Skeletal muscle satellite cell (primary cell): ENCODE measurements at regions not wholly inside any gene's neighbourhood (a gene's known extent, or its start where the extent isn't known, plus 50 kb on each side); places are given as distances from the start of the nearest gene placed in this dataset.

Experiments used
- H3K27me3 ChIP-seq: 2 replicates; pipeline ENCODE4 v1.7.0; 2013; ENCODE audit warnings: low read length; ENCODE audit not compliant: control insufficient read depth, insufficient read depth
- H3K36me3 ChIP-seq: 2 replicates; pipeline ENCODE4 v1.7.0; 2013; ENCODE audit warnings: mild to moderate bottlenecking, control low read depth, low read length; ENCODE audit not compliant: insufficient read depth
- H3K4me1 ChIP-seq: 2 replicates; pipeline ENCODE4 v1.7.0; 2013; ENCODE audit warnings: low read length; ENCODE audit not compliant: control insufficient read depth, insufficient read depth
- H3K4me2 ChIP-seq: 2 replicates; pipeline ENCODE4 v1.7.0; 2013; ENCODE audit warnings: mild to moderate bottlenecking, low read length
- H3K4me3 ChIP-seq: 2 replicates; pipeline ENCODE4 v1.7.0; 2013; ENCODE audit warnings: low read length
- H3K9ac ChIP-seq: 2 replicates; pipeline ENCODE4 v1.7.0; 2013; ENCODE audit warnings: mild to moderate bottlenecking, low read depth, low read length, moderate library complexity
- H3K9me3 ChIP-seq: replicated peaks from 2 replicates; pipeline ENCODE4 v1.7.0; 2013; ENCODE audit warnings: mild to moderate bottlenecking, control low read depth, low read length

GRCh38 chr16:85316944-85317343 is 204.7 kb upstream of the CIBAR2 start:
- no peaks in the 10 kb centered on the region for H3K27me3 ChIP-seq
- H3K4me1 ChIP-seq = peaks cover 22% of the 10 kb centered on the region
- no peaks in the 10 kb centered on the region for H3K36me3 ChIP-seq
- H3K4me3 ChIP-seq = no peak overlapping the region
- H3K9ac ChIP-seq = no peak overlapping the region
- no peak overlapping the region for H3K4me2 ChIP-seq
- H3K9me3 ChIP-seq = no peaks in the 10 kb centered on the region

- Histone ChIP-seq H3K4me1 (peaks cover 29% of the 10 kb centered on the region), H3K4me2 (no peak overlapping the region), H3K27me3 (no peaks in the 10 kb centered on the region), H3K9ac (no peak overlapping the region), H3K4me3 (no peak overlapping the region), H3K9me3 (no peaks in the 10 kb centered on the region), H3K36me3 (no peaks in the 10 kb centered on the region)
Measured at GRCh38 chr16:85317704-85318103, 205.4 kb upstream of the CIBAR2 start.

- Histone ChIP-seq H3K4me1 (peaks cover 28% of the 10 kb centered on the region), H3K4me3 (no peak overlapping the region)
Measured at GRCh38 chr16:85319208-85319983, 207.1 kb upstream of the CIBAR2 start.

GRCh38 chr16:85319984-85320440 is 207.7 kb upstream of the CIBAR2 start:
- no peak overlapping the region for H3K4me3 ChIP-seq
- no peaks in the 10 kb centered on the region for H3K9me3 ChIP-seq
- H3K9ac ChIP-seq = no peak overlapping the region
- no peak overlapping the region for H3K4me2 ChIP-seq
- H3K36me3 ChIP-seq = no peaks in the 10 kb centered on the region
- peaks cover 28% of the 10 kb centered on the region for H3K4me1 ChIP-seq
- H3K27me3 ChIP-seq = no peaks in the 10 kb centered on the region

More at GRCh38 chr16:85319208-85319983, 207.1 kb upstream of the CIBAR2 start:
- no peaks in the 10 kb centered on the region for H3K27me3 ChIP-seq
- H3K4me2 ChIP-seq = no peak overlapping the region
- no peaks in the 10 kb centered on the region for H3K36me3 ChIP-seq
- no peaks in the 10 kb centered on the region for H3K9me3 ChIP-seq
- no peak overlapping the region for H3K9ac ChIP-seq

GRCh38 chr16:85320677-85321385 is 208.6 kb upstream of the CIBAR2 start:
- Histone ChIP-seq H3K4me1 (peaks cover 28% of the 10 kb centered on the region), H3K4me2 (no peak overlapping the region), H3K9me3 (no peaks in the 10 kb centered on the region), H3K36me3 (no peaks in the 10 kb centered on the region), H3K27me3 (no peaks in the 10 kb centered on the region), H3K4me3 (no peak overlapping the region), H3K9ac (peak overlapping the region; percentile 2)

GRCh38 chr16:85321509-85322271 is 209.4 kb upstream of the CIBAR2 start:
- H3K9ac ChIP-seq = peak overlapping the region; percentile 2
- H3K36me3 ChIP-seq = no peaks in the 10 kb centered on the region
- H3K27me3 ChIP-seq = no peaks in the 10 kb centered on the region
- H3K4me3 ChIP-seq = peak overlapping the region; percentile 0
- H3K9me3 ChIP-seq = no peaks in the 10 kb centered on the region
- H3K4me1 ChIP-seq = peaks cover 28% of the 10 kb centered on the region
- H3K4me2 ChIP-seq = peak overlapping the region; percentile 61

GRCh38 chr16:85323230-85323960 is 211.1 kb upstream of the CIBAR2 start:
- Histone ChIP-seq H3K27me3 (no peaks in the 10 kb centered on the region), H3K4me2 (no peak overlapping the region), H3K36me3 (no peaks in the 10 kb centered on the region), H3K4me3 (no peak overlapping the region), H3K9me3 (no peaks in the 10 kb centered on the region), H3K9ac (no peak overlapping the region), H3K4me1 (peaks cover 28% of the 10 kb centered on the region)

- no peaks in the 10 kb centered on the region for H3K9me3 ChIP-seq
- H3K4me1 ChIP-seq = peaks cover 28% of the 10 kb centered on the region
- no peak overlapping the region for H3K9ac ChIP-seq
- no peak overlapping the region for H3K4me2 ChIP-seq
- no peaks in the 10 kb centered on the region for H3K27me3 ChIP-seq
- no peak overlapping the region for H3K4me3 ChIP-seq
- H3K36me3 ChIP-seq = no peaks in the 10 kb centered on the region
Measured at GRCh38 chr16:85323961-85324253, 211.6 kb upstream of the CIBAR2 start.

- no peak overlapping the region for H3K4me2 ChIP-seq
- H3K36me3 ChIP-seq = no peaks in the 10 kb centered on the region
- no peak overlapping the region for H3K4me3 ChIP-seq
- no peaks in the 10 kb centered on the region for H3K9me3 ChIP-seq
- H3K9ac ChIP-seq = no peak overlapping the region
- H3K27me3 ChIP-seq = no peaks in the 10 kb centered on the region
- H3K4me1 ChIP-seq = peaks cover 28% of the 10 kb centered on the region
Measured at GRCh38 chr16:85324488-85324887, 212.2 kb upstream of the CIBAR2 start.

- Histone ChIP-seq H3K4me1 (peaks cover 28% of the 10 kb centered on the region), H3K4me3 (no peak overlapping the region), H3K4me2 (no peak overlapping the region), H3K36me3 (no peaks in the 10 kb centered on the region), H3K9ac (no peak overlapping the region), H3K9me3 (no peaks in the 10 kb centered on the region), H3K27me3 (no peaks in the 10 kb centered on the region)
Measured at GRCh38 chr16:85326113-85326793, 214.0 kb upstream of the CIBAR2 start.
